Panc1 (cell line): ENCODE measurements at regions not wholly inside any gene's neighbourhood (a gene's known extent, or its start where the extent isn't known, plus 50 kb on each side); places are given as distances from the start of the nearest gene placed in this dataset.
"Not testable (repeated sequence)": the region's sequence is repeated elsewhere in the genome, so short reads cannot be mapped to it uniquely, and the experiment has no call there.

Source experiments
- ATAC-seq: fragments of 200-7000 bp; cut with Tn5 transposase; 2 replicates; pipeline ENCODE4 v1.9.1; 2020; ENCODE audit warnings: mild to moderate bottlenecking, moderate library complexity
- BruUV-seq: library from RNA; stranded (reverse); fragments of 400-500 nt; replicated peaks from 2 replicates; lab custom pipeline; 2021; lab: Mats Ljungman, UMichigan
- CTCF ChIA-PET: fragments of 300-600 bp; sonication (Branson Sonifier 250); formaldehyde crosslinking; loops from one replicate; lab custom pipeline; 2022; ENCODE audit warnings: antibody characterized with exemption; lab: Charles Lee
- POLR2A ChIA-PET: fragments of 300-600 bp; sonication (Branson Sonifier 250); formaldehyde crosslinking; loops from one replicate; lab custom pipeline; 2022; ENCODE audit warnings: antibody characterized with exemption; lab: Charles Lee
- DNase-seq: peaks from one replicate; pipeline ENCODE4 v3.0.0-alpha.2; 2010; ENCODE audit warnings: low read depth, low spot score
- H3K27ac ChIP-seq: 2 replicates; pipeline ENCODE4 v1.5.1; 2011; ENCODE audit warnings: mild to moderate bottlenecking, low read length, inconsistent platforms
- H3K27me3 ChIP-seq: fragments of 200-500 bp; sonication (Bioruptor generic); 2 replicates; pipeline ENCODE4 v1.6.0; 2014; ENCODE audit warnings: low read length, inconsistent platforms; ENCODE audit not compliant: control insufficient read depth, insufficient read depth
- H3K36me3 ChIP-seq: fragments of 200-500 bp; sonication (Bioruptor generic); 2 replicates; pipeline ENCODE4 v1.5.1; 2014; ENCODE audit warnings: inconsistent platforms, mild to moderate bottlenecking, low read length, moderate library complexity; ENCODE audit not compliant: control insufficient read depth, insufficient read depth
- H3K4me1 ChIP-seq: 2 replicates; pipeline ENCODE4 v1.5.1; 2011; ENCODE audit warnings: inconsistent platforms, mild to moderate bottlenecking, low read length, moderate library complexity; ENCODE audit not compliant: control insufficient read depth, insufficient read depth
- H3K4me3 ChIP-seq, 2 experiments: 2 replicates each; pipeline ENCODE4 v1.5.1; 2011 to 2012; ENCODE audit warnings: low read depth in 2 of 2, low read length in 2 of 2, mild to moderate bottlenecking in 2 of 2, inconsistent platforms in 1 of 2, moderate library complexity in 1 of 2
- H3K9me3 ChIP-seq: fragments of 200-500 bp; sonication (Bioruptor generic); 2 replicates; pipeline ENCODE4 v1.5.1; 2014; ENCODE audit warnings: low read depth, mild to moderate bottlenecking, inconsistent platforms, low read length, moderate library complexity; ENCODE audit not compliant: control insufficient read depth, insufficient read depth
- POLR2AphosphoS5 ChIP-seq: IDR thresholded peaks from 2 replicates; pipeline ENCODE4 v1.6.1; 2012; ENCODE audit warnings: mild to moderate bottlenecking, low read depth, low read length, moderate library complexity
- SIN3A ChIP-seq: IDR thresholded peaks from 2 replicates; pipeline ENCODE4 v1.6.1; 2012; ENCODE audit warnings: low read depth, mild to moderate bottlenecking, low read length, moderate library complexity, borderline replicate concordance; ENCODE audit not compliant: insufficient read depth
- TCF7L2 ChIP-seq: IDR thresholded peaks from 2 replicates; pipeline ENCODE4 v1.6.1; 2011; ENCODE audit warnings: mild to moderate bottlenecking, low read depth, low read length, inconsistent platforms
- in situ Hi-C: cut with HindIII; loops from 2 replicates; pipeline ENCODE4 v1.10.0; 2016; ENCODE audit warnings: low sequenced_read_pairs, low pct_unique_long_range_greater_than_20kb
- intact Hi-C: fragments of 100-400 bp; cut with micrococcal nuclease; formaldehyde crosslinking; loops from one replicate; pipeline ENCODE4 v1.10.0; 2022; ENCODE audit not compliant: unreplicated experiment
- TF ChIP-seq, protein P1 (sequence below): fragments of 450-650 bp; IDR thresholded peaks from 2 replicates; pipeline ENCODE4 v1.5.1; 2017; ENCODE audit warnings: mild to moderate bottlenecking
- TF ChIP-seq, protein P2 (sequence below), 2 experiments: IDR thresholded peaks; 2 replicates each; pipeline ENCODE4 v1.6.1; 2011 to 2012; ENCODE audit warnings: low read depth in 2 of 2, control low read depth in 1 of 2, low read length in 1 of 2, mild to moderate bottlenecking in 1 of 2, moderate library complexity in 1 of 2; ENCODE audit not compliant: insufficient read depth in 1 of 2

DNA sequence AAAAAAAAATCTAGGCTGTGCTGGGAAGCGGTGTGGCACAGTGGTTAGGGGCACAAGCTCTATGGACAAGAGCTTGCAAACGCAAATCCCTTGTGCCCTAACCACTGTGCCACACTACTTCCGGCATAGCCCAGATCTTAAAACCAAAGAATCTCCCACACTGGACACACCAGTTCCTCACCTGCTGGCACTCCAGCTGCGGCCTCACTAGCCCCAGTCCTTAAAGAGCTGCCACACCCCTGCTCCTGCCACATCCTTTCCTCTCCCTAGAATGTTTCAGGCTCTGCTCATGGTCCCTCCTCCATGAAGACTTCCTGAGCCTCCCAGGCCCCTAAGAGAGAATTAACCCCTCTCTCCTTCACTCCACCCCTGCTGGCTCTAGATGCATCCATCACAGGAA is 71.8 kb upstream of the SRSF6 start:
- H3K27ac ChIP-seq = no peak overlapping the region
- no peaks in the 10 kb centered on the region for H3K4me1 ChIP-seq
- CTCF ChIA-PET = no interaction called here
- no peaks in the 10 kb centered on the region for H3K9me3 ChIP-seq
- in situ Hi-C loops (no loop called here), intact Hi-C loops (no loop called here)
- TF ChIP-seq, protein P1, sequence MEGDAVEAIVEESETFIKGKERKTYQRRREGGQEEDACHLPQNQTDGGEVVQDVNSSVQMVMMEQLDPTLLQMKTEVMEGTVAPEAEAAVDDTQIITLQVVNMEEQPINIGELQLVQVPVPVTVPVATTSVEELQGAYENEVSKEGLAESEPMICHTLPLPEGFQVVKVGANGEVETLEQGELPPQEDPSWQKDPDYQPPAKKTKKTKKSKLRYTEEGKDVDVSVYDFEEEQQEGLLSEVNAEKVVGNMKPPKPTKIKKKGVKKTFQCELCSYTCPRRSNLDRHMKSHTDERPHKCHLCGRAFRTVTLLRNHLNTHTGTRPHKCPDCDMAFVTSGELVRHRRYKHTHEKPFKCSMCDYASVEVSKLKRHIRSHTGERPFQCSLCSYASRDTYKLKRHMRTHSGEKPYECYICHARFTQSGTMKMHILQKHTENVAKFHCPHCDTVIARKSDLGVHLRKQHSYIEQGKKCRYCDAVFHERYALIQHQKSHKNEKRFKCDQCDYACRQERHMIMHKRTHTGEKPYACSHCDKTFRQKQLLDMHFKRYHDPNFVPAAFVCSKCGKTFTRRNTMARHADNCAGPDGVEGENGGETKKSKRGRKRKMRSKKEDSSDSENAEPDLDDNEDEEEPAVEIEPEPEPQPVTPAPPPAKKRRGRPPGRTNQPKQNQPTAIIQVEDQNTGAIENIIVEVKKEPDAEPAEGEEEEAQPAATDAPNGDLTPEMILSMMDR = no peak
- no peaks in the 10 kb centered on the region for H3K36me3 ChIP-seq
- H3K4me3 ChIP-seq = no peak overlapping the region
- DNase-seq = no peak
- POLR2A ChIA-PET = no interaction called here
- no peaks in the 10 kb centered on the region for H3K27me3 ChIP-seq
- no TSS peak for BruUV-seq
- ATAC-seq = no peak

DNA sequence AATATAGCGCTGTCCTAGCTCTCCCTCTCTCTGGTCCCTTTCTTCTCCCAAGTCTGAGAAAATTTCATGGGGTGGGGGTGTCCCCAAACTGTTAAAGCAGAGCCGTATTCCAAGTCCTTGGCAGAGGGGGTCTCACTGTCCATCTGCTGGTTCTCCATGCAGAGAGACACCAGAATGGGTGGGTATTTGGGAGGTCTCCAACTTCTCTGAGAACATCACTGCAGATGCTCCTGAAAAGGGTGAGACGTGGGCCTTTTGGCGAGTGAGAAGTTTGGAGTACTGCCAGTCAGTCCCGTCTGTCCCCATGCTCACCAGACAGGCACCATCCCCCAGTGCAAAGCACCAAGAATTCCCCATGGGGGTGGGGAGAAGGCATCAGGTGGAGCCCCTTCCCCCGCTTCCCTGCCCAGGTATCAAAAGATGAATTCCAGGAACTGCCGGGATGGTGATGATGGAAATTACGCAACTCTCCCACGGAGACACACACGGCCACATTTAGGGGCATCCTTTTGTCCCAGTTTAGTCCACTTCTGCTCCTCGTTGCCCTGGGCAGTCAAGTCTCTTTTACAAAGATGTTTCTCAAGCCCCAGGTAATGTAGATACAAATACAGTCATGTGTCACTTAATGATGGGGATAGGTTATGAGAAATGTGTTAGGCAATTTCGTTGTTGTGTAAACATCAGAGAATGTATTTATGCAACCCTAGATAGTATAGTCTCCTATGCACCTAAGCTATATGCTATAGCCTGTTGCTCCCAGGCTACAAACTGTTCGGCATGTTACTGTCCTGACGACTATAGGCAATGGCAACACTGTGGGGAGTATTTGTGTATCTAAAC is 73.4 kb upstream of the SRSF6 start:
- Histone ChIP-seq H3K36me3 (no peaks in the 10 kb centered on the region), H3K4me1 (no peaks in the 10 kb centered on the region), H3K4me3 (no peak overlapping the region), H3K27me3 (peaks cover 3% of the 10 kb centered on the region; the same call in 1 of the 2 replicates), H3K27ac (no peak overlapping the region), H3K9me3 (no peaks in the 10 kb centered on the region)
- intact Hi-C loops = no loop called here
- ChIA-PET CTCF (no interaction called here), POLR2A (no interaction called here)
- no peak for ATAC-seq
- no TSS peak for BruUV-seq
- TF ChIP-seq SIN3A = no peak
- no peak for DNase-seq
- in situ Hi-C loops = no loop called here

DNA sequence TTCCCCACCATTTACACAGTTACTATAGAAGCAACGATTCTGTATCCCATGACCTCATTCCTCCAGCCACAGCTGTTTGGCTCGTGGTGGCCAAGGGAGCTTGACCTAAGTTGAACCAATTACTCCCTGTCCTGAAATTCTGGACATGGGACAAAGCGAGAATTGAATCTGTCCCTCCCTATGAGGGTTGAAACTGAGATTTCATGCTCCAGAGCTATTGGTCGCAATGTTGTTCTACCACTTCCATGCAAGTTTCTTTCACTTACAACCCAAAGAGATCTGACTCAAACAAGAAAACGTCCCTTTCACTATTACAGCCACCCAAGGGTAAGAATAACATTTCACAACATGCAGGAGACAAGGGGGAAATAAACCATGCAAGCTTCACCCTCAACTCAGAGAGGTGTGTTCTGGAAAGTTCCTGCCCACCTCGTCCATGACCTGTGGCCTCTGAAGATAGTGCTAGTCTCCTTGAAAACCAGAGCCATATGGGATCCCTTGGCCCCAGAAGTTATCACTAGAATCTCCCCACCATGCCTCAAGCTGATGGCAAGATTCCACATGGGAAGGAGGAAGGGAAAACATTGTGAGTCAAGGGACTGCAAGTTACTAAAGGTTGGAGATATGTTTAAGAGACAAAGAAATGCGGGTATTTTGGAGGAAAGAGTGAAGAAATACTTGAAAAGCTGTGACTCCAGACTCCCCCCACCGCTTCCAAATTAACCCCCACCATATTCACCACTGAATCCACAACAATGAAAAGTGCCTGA is 74.5 kb upstream of the SRSF6 start:
- no peak for TF ChIP-seq POLR2AphosphoS5
- TF ChIP-seq TCF7L2 = no peak
- TF ChIP-seq, protein P2, sequence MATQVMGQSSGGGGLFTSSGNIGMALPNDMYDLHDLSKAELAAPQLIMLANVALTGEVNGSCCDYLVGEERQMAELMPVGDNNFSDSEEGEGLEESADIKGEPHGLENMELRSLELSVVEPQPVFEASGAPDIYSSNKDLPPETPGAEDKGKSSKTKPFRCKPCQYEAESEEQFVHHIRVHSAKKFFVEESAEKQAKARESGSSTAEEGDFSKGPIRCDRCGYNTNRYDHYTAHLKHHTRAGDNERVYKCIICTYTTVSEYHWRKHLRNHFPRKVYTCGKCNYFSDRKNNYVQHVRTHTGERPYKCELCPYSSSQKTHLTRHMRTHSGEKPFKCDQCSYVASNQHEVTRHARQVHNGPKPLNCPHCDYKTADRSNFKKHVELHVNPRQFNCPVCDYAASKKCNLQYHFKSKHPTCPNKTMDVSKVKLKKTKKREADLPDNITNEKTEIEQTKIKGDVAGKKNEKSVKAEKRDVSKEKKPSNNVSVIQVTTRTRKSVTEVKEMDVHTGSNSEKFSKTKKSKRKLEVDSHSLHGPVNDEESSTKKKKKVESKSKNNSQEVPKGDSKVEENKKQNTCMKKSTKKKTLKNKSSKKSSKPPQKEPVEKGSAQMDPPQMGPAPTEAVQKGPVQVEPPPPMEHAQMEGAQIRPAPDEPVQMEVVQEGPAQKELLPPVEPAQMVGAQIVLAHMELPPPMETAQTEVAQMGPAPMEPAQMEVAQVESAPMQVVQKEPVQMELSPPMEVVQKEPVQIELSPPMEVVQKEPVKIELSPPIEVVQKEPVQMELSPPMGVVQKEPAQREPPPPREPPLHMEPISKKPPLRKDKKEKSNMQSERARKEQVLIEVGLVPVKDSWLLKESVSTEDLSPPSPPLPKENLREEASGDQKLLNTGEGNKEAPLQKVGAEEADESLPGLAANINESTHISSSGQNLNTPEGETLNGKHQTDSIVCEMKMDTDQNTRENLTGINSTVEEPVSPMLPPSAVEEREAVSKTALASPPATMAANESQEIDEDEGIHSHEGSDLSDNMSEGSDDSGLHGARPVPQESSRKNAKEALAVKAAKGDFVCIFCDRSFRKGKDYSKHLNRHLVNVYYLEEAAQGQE (IDR thresholded peaks at IDR 0.05; ENCODE audit: insufficient read depth in 1 of 2, low read depth in 2 of 2, low read length in 1 of 2) = no peak
- intact Hi-C loops = no loop called here
- no TSS peak for BruUV-seq
- peaks cover 3% of the 10 kb centered on the region; the same call in 1 of the 2 replicates for H3K27me3 ChIP-seq
- no peaks in the 10 kb centered on the region for H3K36me3 ChIP-seq
- no peak for ATAC-seq
- H3K9me3 ChIP-seq = no peaks in the 10 kb centered on the region
- no peaks in the 10 kb centered on the region for H3K4me1 ChIP-seq
- H3K27ac ChIP-seq = no peak overlapping the region
- ChIA-PET CTCF (no interaction called here), POLR2A (interaction anchor here (0.6 kb wide), 1 partner anchor 1664 kb away, joined by 3 read pairs; no protein-coding TSS in a partner anchor)
- no peak for DNase-seq
- H3K4me3 ChIP-seq = no peak overlapping the region
- in situ Hi-C loops = no loop called here

DNA sequence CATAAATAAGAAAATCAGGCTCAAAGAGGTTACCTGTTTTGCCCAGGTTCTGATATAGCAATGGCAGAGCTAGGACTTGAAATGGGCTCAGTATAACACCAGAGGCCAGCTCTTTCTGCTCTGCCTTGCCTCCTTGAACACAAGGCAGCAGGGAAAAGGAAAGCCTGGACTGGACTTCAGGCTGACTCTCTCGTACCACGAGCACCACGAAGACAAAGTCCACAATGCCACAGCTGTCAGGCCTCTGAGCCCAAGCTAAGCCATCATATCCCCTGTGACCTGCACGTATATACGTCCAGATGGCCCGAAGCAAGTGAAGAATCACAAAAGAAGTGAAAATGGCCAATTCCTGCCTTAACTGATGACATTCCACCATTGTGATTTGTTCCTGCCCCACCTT is 75.6 kb upstream of the SRSF6 start:
- BruUV-seq = not testable (repeated sequence)

DNA sequence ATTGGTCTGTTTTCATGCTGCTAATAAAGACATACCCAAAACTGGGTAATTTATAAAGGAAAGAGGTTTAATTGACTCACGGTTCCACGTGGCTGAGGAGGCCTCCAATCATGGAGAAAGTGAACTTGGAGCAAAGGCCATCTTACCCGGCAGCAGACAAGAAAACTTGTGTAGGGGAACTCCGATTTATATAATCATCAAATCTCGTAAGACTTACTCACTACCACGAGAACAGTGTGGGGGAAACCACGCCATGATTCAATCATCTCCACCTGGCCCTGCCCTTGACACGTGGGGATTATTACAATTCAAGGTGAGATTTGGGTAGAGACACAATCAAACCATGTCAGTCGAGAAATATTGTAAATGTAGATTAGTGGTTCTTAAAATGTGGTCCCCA is 76.2 kb upstream of the SRSF6 start:
- H3K9me3 ChIP-seq, H3K4me1 ChIP-seq, ATAC-seq, in situ Hi-C loops, POLR2A ChIA-PET, DNase-seq, H3K36me3 ChIP-seq, BruUV-seq, intact Hi-C loops, CTCF ChIA-PET, H3K4me3 ChIP-seq, H3K27me3 ChIP-seq, H3K27ac ChIP-seq: not testable (repeated sequence)

More for the DNA sequence above, 75.6 kb upstream of the SRSF6 start:
- CTCF ChIA-PET, H3K4me3 ChIP-seq, H3K4me1 ChIP-seq, H3K9me3 ChIP-seq, DNase-seq, intact Hi-C loops, H3K27ac ChIP-seq, POLR2A ChIA-PET, H3K36me3 ChIP-seq, H3K27me3 ChIP-seq, ATAC-seq, in situ Hi-C loops: not testable (repeated sequence)
